ENCODE measurements at regions not wholly inside any gene's neighbourhood (a gene's known extent, or its start where the extent isn't known, plus 50 kb on each side); places are given as distances from the start of the nearest gene placed in this dataset.
A peak's percentile ranks its signal among the peaks of the same experiment; 100 is the strongest.

- no peak for DNase-seq (ENCODE audit: low spot score)
These were observed 245.6 kb upstream of the ATP2B1 start for GRCh38 chr12:89954259-89954658.

DNA sequence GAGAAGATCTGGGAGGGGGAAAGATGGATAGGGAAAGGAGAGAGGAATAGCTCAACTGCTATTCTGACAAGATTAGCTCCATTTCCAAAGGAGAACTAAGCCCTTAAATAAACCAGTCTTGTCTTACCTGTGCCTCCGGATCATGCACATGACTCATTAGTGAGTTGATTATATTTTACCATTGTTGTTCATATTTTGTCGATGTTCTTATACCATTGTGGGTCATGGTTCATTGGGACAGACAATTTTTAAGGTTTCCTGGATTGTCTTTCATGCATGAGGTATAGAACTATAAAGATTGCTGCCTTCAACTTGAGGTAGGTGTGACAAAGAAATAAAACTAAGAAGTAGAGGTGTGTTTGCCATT, 243.0 kb upstream of the ATP2B1 start:
- no peak for DNase-seq (ENCODE audit: low spot score)

- DNase-seq (ENCODE audit: low spot score), result peak; percentile 16
These were observed 242.5 kb upstream of the ATP2B1 start for GRCh38 chr12:89951050-89951693.

- DNase-seq (ENCODE audit: low spot score), result no peak
These were observed 241.8 kb upstream of the ATP2B1 start for GRCh38 chr12:89950421-89950820.

GRCh38 chr12:89949457-89950195, 241.0 kb upstream of the ATP2B1 start:
- DNase-seq (ENCODE audit: low spot score), result no peak

DNA sequence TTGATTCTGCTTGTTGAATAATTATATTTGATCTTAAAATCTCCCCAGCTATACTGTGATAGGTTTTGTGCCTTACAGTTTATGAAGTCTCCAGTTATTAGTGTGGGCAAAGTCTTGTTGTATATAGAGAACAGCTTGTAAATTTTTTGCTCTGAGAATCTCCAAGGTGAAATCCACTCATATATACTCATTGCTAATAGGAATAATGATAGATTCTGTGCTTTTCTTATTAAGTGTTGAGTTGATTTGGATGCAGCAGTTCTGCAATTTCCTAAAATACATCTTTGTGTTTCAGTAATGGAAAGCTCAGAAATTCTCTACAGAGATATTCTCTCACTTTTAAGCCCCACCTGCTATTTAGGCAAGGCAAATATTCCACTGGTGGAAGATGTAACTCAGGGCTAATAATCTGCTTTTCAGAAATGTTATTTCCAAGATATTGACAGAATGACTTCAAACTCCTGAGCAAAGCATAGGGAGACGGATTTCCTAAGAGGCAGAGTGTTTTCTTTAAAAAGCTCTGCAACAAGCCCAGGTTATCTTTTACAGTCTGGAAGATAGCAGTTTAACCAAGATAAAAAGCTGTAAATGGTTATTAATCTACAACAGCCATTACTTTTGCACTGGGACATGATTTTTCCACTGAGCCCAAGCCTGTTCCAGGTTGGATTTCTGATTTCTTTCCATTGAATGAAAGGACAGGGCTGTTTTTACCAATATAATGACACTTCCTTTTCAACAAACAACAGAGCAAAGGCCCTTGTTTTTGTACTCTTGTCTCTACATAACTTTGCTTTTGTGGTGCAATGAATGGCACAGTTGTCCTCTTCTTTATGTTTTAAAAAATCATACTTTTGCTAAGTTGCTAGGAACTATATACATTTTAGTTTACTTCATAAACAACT, 239.9 kb upstream of the ATP2B1 start:
- DNase-seq (ENCODE audit: low spot score), result no peak

GRCh38 chr12:89947437-89948270, 239.0 kb upstream of the ATP2B1 start:
- no peak for DNase-seq (ENCODE audit: low spot score)

- no peak for DNase-seq (ENCODE audit: low spot score)
These were observed 238.0 kb upstream of the ATP2B1 start for GRCh38 chr12:89946518-89947135.

DNA sequence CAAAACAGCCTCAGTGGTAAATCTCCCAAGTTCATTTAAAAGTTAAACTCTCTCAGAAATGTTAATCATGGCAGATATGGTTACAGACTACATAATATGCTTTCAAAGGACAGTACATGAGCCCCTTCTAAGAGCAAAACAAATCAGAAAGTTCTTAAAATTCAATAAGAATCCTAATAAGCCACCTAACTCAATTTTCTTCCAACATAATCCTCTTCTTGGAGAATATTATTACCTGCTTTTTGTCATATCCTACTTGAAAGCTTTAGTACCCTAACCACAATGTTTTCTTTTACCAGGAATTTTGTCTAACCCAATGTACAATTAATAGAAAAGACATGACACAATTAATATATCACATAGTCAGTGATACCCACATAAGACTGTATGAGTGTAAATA, 236.5 kb upstream of the ATP2B1 start:
- no peak for DNase-seq (ENCODE audit: low spot score)

- no peak for DNase-seq (ENCODE audit: low spot score)
These were observed 234.8 kb upstream of the ATP2B1 start for GRCh38 chr12:89943463-89943862.

DNA sequence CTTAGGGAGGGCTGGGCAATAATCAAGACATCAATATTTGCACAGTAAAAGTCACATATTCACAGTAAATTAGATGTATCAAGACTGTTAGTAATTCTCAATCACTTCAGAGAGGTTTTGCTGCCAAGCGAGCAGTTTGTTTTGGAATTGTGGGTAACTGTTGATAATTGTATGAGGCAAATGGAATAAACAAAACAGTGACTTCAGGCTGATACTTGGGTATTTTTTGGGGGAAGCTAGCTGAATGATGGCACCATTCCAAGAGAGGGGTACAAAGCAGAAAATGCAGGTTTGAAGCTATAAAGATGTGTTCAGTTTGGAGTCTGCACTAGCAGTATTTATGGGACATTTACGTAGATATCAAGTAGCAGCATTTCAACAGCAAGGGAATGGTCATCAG, 232.8 kb upstream of the ATP2B1 start:
- DNase-seq (ENCODE audit: low spot score), result no peak

- DNase-seq (ENCODE audit: low spot score), result no peak
These were observed 231.0 kb upstream of the ATP2B1 start for GRCh38 chr12:89939522-89940215.

GRCh38 chr12:89936631-89937030, 228.0 kb upstream of the ATP2B1 start:
- DNase-seq (ENCODE audit: low spot score), result no peak

- no peak for DNase-seq (ENCODE audit: low spot score)
These were observed 227.2 kb upstream of the ATP2B1 start for GRCh38 chr12:89935850-89936249.

DNA sequence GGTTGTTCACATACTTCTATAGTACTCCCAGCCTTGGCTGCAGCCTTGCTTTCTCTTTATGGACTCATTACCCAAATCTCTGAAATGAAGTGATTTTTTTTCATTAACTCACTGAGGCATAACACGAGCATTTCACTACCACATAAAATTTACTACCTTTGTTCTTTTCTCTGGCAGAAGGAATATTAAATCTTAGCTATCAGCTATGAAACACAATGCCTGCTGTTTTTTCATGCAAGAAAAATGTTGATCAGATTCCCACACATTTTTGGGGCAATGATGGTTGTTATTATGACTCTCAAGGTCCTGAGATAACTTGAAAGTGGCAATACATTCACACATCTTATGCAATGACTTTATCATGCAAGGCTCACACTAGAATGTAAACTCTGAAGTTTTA, 225.3 kb upstream of the ATP2B1 start:
- no peak for DNase-seq (ENCODE audit: low spot score)

- no peak for DNase-seq (ENCODE audit: low spot score)
These were observed 224.3 kb upstream of the ATP2B1 start for GRCh38 chr12:89932954-89933353.

DNA sequence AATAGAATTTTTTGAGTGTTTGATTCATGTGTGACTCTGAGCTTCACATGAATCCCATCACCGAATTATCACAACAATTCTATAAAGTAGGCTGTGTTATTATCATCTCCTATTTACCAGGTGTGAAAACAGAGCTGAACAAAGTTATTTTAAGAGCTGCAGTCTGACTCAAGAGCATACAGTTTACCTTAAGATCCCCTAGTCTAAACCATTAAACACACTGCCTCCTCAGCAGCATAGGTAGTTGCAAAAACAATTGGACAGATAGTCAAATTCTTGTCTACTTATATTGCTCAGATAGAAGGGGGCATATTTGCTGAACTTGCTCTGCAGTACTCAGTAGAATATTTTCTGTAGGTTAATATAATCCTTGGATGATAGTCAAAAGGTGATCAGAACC, 219.8 kb upstream of the ATP2B1 start:
- no peak for DNase-seq (ENCODE audit: low spot score)

- DNase-seq (ENCODE audit: low spot score), result no peak
These were observed 218.6 kb upstream of the ATP2B1 start for GRCh38 chr12:89927226-89927698.

GRCh38 chr12:89924191-89924590, 215.6 kb upstream of the ATP2B1 start:
- DNase-seq (ENCODE audit: low spot score), result no peak

- DNase-seq (ENCODE audit: low spot score), result no peak
These were observed 214.5 kb upstream of the ATP2B1 start for GRCh38 chr12:89923091-89923490.

DNA sequence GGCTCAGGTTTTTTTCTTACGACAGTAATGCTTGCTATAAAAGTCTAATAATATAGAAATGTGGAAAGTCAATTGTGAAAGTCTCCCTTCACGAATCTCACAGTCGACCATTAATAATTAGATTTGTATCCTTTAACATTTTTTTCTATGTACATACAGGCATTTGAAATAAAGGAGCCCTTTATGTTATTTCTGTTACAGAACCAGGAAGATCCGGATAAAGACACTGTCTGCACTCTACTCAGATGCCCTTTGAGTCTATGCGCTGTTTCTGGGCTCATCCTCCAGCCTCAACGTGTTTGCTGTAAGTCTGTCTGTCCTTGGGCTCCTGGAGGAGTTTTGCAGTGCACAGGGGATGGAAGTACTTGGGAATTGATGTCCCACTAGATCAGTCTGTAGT, 212.2 kb upstream of the ATP2B1 start:
- DNase-seq (ENCODE audit: low spot score), result no peak

Measured in HuH-7.5 (cell line).